ENCODE measurements at regions not wholly inside any gene's neighbourhood (a gene's known extent, or its start where the extent isn't known, plus 50 kb on each side); places are given as distances from the start of the nearest gene placed in this dataset.
"Not testable (repeated sequence)": the region's sequence is repeated elsewhere in the genome, so short reads cannot be mapped to it uniquely, and the experiment has no call there.

GRCh38 chr14:105933238-105933637 lies 406.9 kb downstream of the TMEM121 start:
- Histone ChIP-seq H3K9me3 (ENCODE audit: control insufficient read depth, insufficient read depth, low read length) (peaks cover 95% of the 10 kb centered on the region), H3K4me3 (ENCODE audit: low read depth, low read length) (no peak overlapping the region), H3K36me3 (ENCODE audit: control insufficient read depth, insufficient read depth, low read length) (no peaks in the 10 kb centered on the region), H3K27ac (ENCODE audit: low read depth, low read length) (no peak overlapping the region), H3K4me1 (ENCODE audit: control insufficient read depth, insufficient read depth, low read length) (no peaks in the 10 kb centered on the region), H3K27me3 (ENCODE audit: control insufficient read depth, insufficient read depth, low read length) (no peaks in the 10 kb centered on the region), H3K9ac (ENCODE audit: low read depth, low read length) (no peak overlapping the region)

- H3K4me1 ChIP-seq (ENCODE audit: control insufficient read depth, insufficient read depth, low read length): no peaks in the 10 kb centered on the region
- peaks cover 95% of the 10 kb centered on the region for H3K9me3 ChIP-seq (ENCODE audit: control insufficient read depth, insufficient read depth, low read length)
- H3K9ac ChIP-seq (ENCODE audit: low read depth, low read length): no peak overlapping the region
- H3K27ac ChIP-seq (ENCODE audit: low read depth, low read length): no peak overlapping the region
- H3K27me3 ChIP-seq (ENCODE audit: control insufficient read depth, insufficient read depth, low read length): no peaks in the 10 kb centered on the region
- H3K36me3 ChIP-seq (ENCODE audit: control insufficient read depth, insufficient read depth, low read length): no peaks in the 10 kb centered on the region
- no peak overlapping the region for H3K4me3 ChIP-seq (ENCODE audit: low read depth, low read length)
Measured at GRCh38 chr14:105935384-105935783, 409.0 kb downstream of the TMEM121 start.

- Histone ChIP-seq H3K27me3 (ENCODE audit: control insufficient read depth, insufficient read depth, low read length) (no peaks in the 10 kb centered on the region), H3K36me3 (ENCODE audit: control insufficient read depth, insufficient read depth, low read length) (no peaks in the 10 kb centered on the region), H3K9ac (ENCODE audit: low read depth, low read length) (no peak overlapping the region), H3K9me3 (ENCODE audit: control insufficient read depth, insufficient read depth, low read length) (peaks cover 97% of the 10 kb centered on the region), H3K4me1 (ENCODE audit: control insufficient read depth, insufficient read depth, low read length) (no peaks in the 10 kb centered on the region), H3K27ac (ENCODE audit: low read depth, low read length) (no peak overlapping the region), H3K4me3 (ENCODE audit: low read depth, low read length) (no peak overlapping the region)
Measured at GRCh38 chr14:105937253-105938054, 411.1 kb downstream of the TMEM121 start.

GRCh38 chr14:105938055-105938863 lies 411.9 kb downstream of the TMEM121 start:
- no peak overlapping the region for H3K4me3 ChIP-seq (ENCODE audit: low read depth, low read length)
- no peak overlapping the region for H3K9ac ChIP-seq (ENCODE audit: low read depth, low read length)
- H3K9me3 ChIP-seq (ENCODE audit: control insufficient read depth, insufficient read depth, low read length): peaks cover 91% of the 10 kb centered on the region

GRCh38 chr14:105938959-105939358 lies 412.6 kb downstream of the TMEM121 start:
- H3K27me3 ChIP-seq (ENCODE audit: control insufficient read depth, insufficient read depth, low read length): no peaks in the 10 kb centered on the region
- H3K4me1 ChIP-seq (ENCODE audit: control insufficient read depth, insufficient read depth, low read length): no peaks in the 10 kb centered on the region
- H3K9ac ChIP-seq (ENCODE audit: low read depth, low read length): no peak overlapping the region
- H3K36me3 ChIP-seq (ENCODE audit: control insufficient read depth, insufficient read depth, low read length): no peaks in the 10 kb centered on the region
- H3K27ac ChIP-seq (ENCODE audit: low read depth, low read length): no peak overlapping the region
- no peak overlapping the region for H3K4me3 ChIP-seq (ENCODE audit: low read depth, low read length)
- H3K9me3 ChIP-seq (ENCODE audit: control insufficient read depth, insufficient read depth, low read length): peaks cover 92% of the 10 kb centered on the region

More at GRCh38 chr14:105938055-105938863, 411.9 kb downstream of the TMEM121 start:
- no peaks in the 10 kb centered on the region for H3K36me3 ChIP-seq (ENCODE audit: control insufficient read depth, insufficient read depth, low read length)
- no peaks in the 10 kb centered on the region for H3K27me3 ChIP-seq (ENCODE audit: control insufficient read depth, insufficient read depth, low read length)
- no peaks in the 10 kb centered on the region for H3K4me1 ChIP-seq (ENCODE audit: control insufficient read depth, insufficient read depth, low read length)
- H3K27ac ChIP-seq (ENCODE audit: low read depth, low read length): no peak overlapping the region

- no peak overlapping the region for H3K27ac ChIP-seq (ENCODE audit: low read depth, low read length)
- peaks cover 92% of the 10 kb centered on the region for H3K9me3 ChIP-seq (ENCODE audit: control insufficient read depth, insufficient read depth, low read length)
- H3K4me3 ChIP-seq (ENCODE audit: low read depth, low read length): no peak overlapping the region
- no peaks in the 10 kb centered on the region for H3K4me1 ChIP-seq (ENCODE audit: control insufficient read depth, insufficient read depth, low read length)
- no peaks in the 10 kb centered on the region for H3K36me3 ChIP-seq (ENCODE audit: control insufficient read depth, insufficient read depth, low read length)
- H3K9ac ChIP-seq (ENCODE audit: low read depth, low read length): no peak overlapping the region
- no peaks in the 10 kb centered on the region for H3K27me3 ChIP-seq (ENCODE audit: control insufficient read depth, insufficient read depth, low read length)
Measured at GRCh38 chr14:105939810-105940508, 413.6 kb downstream of the TMEM121 start.

- no peak overlapping the region for H3K9ac ChIP-seq (ENCODE audit: low read depth, low read length)
- no peaks in the 10 kb centered on the region for H3K36me3 ChIP-seq (ENCODE audit: control insufficient read depth, insufficient read depth, low read length)
- no peaks in the 10 kb centered on the region for H3K27me3 ChIP-seq (ENCODE audit: control insufficient read depth, insufficient read depth, low read length)
- no peak overlapping the region for H3K27ac ChIP-seq (ENCODE audit: low read depth, low read length)
- H3K4me3 ChIP-seq (ENCODE audit: low read depth, low read length): no peak overlapping the region
- no peaks in the 10 kb centered on the region for H3K4me1 ChIP-seq (ENCODE audit: control insufficient read depth, insufficient read depth, low read length)
- H3K9me3 ChIP-seq (ENCODE audit: control insufficient read depth, insufficient read depth, low read length): peaks cover 92% of the 10 kb centered on the region
Measured at GRCh38 chr14:105940534-105941225, 414.3 kb downstream of the TMEM121 start.

- H3K9ac ChIP-seq (ENCODE audit: low read depth, low read length): no peak overlapping the region
- H3K27me3 ChIP-seq (ENCODE audit: control insufficient read depth, insufficient read depth, low read length): no peaks in the 10 kb centered on the region
- peaks cover 92% of the 10 kb centered on the region for H3K9me3 ChIP-seq (ENCODE audit: control insufficient read depth, insufficient read depth, low read length)
- H3K27ac ChIP-seq (ENCODE audit: low read depth, low read length): no peak overlapping the region
- H3K36me3 ChIP-seq (ENCODE audit: control insufficient read depth, insufficient read depth, low read length): no peaks in the 10 kb centered on the region
- no peaks in the 10 kb centered on the region for H3K4me1 ChIP-seq (ENCODE audit: control insufficient read depth, insufficient read depth, low read length)
- no peak overlapping the region; the same call in 1 of the 2 replicates for H3K4me3 ChIP-seq (ENCODE audit: low read depth, low read length)
Measured at GRCh38 chr14:105941226-105942166, 415.1 kb downstream of the TMEM121 start.

- H3K9me3 ChIP-seq (ENCODE audit: control insufficient read depth, insufficient read depth, low read length): peaks cover 88% of the 10 kb centered on the region
- H3K4me1 ChIP-seq (ENCODE audit: control insufficient read depth, insufficient read depth, low read length); H3K4me3 ChIP-seq (ENCODE audit: low read depth, low read length); H3K27me3 ChIP-seq (ENCODE audit: control insufficient read depth, insufficient read depth, low read length); H3K36me3 ChIP-seq (ENCODE audit: control insufficient read depth, insufficient read depth, low read length); H3K27ac ChIP-seq (ENCODE audit: low read depth, low read length); H3K9ac ChIP-seq (ENCODE audit: low read depth, low read length): not testable (repeated sequence)
Measured at GRCh38 chr14:105942725-105943124, 416.3 kb downstream of the TMEM121 start.
